Stimulated activated CD8-positive, alpha-beta memory T cell treated with anti-CD3 and anti-CD28 coated beads, Interleukin-4, amount 100 ng/mL, for 24 hours (primary cell): ENCODE measurements at regions not wholly inside any gene's neighbourhood (a gene's known extent, or its start where the extent isn't known, plus 50 kb on each side); places are given as distances from the start of the nearest gene placed in this dataset.
"Not testable (repeated sequence)": the region's sequence is repeated elsewhere in the genome, so short reads cannot be mapped to it uniquely, and the experiment has no call there.

ENCODE experiments used
- DNase-seq: peaks from one replicate; pipeline ENCODE4 v3.0.0-alpha.2; 2020; ENCODE audit warnings: low read depth

DNA sequence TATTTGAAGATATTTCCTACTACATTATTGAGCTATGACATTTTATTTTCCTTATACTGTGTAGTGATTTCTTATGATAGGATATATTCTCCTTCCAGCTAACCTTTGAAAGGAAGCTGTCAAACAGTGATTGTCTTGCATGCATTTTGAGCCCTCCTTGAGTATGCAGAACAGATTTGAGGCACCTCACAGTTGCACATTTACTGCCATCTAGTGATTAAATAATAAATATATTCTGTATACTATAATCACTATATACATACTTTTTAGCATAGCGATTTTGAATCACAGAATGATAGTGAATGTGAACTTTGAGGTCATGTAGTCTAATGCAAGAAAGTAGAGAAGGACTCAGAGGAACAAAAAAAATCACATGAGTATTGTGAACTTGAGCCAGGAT lies 268.4 kb upstream of the CDH19 start:
- no peak for DNase-seq

DNA sequence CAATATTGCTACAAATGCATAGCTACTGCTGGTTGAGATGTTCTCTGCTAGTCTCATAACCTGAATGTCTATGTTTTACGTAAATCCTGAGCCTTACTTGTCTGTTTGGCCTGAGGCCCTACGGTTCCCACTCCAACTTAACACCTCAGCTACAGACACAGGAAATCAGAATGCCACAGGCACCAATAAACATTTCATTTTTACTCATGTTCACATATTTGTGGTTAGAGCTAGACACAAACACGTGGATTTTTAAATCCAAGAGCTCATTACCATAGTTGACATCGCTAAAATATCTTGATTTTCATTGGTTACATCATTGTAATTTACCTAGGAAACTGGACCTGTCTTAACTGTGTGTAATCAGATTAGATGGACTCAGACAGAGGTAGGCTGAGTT lies 263.8 kb upstream of the CDH19 start:
- DNase-seq: no peak

DNA sequence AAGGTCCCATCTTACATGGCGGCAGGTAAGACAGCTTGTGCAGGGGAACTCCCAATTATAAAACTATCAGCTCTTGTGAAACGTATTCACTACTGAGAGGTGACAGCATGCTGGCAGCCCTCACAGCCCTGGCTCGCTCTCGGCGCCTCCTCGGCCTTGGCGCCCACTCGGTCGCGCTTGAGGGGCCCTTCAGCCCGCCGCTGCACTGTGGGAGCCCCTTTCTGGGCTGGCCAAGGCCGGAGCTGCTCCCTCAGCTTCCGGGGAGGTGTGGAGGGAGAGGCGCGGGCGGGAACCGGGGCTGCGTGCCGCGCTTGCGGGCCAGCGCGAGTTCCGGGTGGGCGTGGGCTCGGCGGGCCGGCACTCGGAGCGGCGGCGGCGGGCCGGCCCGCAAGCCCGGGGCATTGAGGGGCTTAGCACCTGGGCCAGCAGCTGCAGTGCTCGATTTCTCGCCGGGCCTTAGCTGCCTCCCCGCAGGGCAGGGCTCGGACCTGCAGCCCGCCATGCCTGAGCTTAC lies 262.6 kb upstream of the CDH19 start:
- DNase-seq: not testable (repeated sequence)

GRCh38 chr18:66838340-66838987 lies 234.6 kb upstream of the CDH19 start:
- no peak for DNase-seq

DNA sequence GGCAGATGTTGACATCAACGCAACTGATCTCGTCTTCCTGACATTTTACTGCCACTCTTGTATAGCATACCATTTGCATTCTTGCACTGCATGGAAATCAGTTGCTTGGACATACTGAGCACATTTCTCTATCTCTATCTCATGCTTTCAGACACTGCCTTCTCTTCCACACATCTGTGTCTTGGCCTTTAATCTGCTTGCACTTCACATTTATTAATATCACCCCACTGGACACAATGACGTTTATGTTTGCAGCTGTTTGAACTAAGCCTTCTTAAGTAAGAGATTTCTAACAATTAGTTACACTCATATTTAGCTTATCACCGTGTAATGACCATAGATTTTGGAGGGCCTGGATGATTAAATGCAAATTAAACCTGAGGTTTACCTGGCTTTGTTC lies 229.8 kb upstream of the CDH19 start:
- no peak for DNase-seq

DNA sequence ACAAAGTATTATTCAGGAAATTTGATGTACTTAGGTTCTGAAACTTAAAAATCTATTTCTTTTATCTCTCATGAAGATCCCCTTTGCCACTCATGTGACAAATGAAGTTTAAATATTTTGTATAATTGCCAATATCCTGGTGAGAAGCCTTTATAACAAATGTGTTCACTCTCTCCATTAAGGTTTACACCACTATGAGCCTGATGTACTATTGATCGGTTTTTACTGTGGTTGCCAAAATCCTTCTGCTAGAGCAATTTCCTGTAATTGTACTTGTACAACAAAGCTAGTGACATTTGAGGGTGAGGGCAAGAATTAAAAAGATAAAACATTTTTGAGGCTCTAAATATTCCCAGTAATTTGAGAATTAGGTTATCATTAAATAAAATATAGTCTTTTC lies 222.3 kb upstream of the CDH19 start:
- no peak for DNase-seq

DNA sequence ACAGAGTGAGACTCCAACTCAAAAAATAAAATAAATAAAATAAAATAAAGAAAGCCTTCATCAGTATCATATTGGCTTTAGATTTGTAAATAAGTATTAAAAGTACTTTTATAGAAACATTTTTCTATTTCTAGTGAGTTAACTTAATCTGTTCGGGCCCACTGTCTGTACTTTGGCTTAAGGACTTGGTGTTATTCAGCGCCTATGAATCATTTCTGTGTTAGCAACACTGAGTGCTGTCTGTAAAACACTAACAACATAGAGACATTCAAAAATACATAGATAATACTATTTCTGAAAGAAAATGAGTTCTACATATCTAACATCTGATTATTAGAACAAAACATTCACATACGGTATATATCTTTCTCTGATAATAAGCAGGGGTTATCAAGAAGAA lies 221.5 kb upstream of the CDH19 start:
- no peak for DNase-seq

DNA sequence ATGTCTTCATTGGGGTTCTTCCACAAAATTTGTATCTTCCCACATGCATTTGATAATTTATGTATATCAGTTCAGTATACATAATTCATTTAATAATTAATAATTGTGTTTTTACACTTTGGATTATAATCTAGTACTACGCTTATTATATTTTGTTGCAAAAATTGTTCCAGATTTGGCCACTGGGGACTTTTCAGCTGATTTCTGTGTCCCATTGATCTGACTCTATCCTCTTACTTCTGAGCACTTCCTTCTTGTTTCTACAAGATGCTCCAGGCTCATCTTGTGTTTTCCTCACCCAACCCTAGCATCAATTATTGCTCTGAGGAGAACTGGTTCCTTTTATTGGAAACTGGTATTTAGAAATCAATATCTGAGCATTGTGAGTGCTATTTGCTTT lies 215.3 kb upstream of the CDH19 start:
- no peak for DNase-seq

- no peak for DNase-seq
Observed at GRCh38 chr18:66813138-66813537, 209.2 kb upstream of the CDH19 start.

GRCh38 chr18:66795051-66795450 lies 191.2 kb upstream of the CDH19 start:
- no peak for DNase-seq

DNA sequence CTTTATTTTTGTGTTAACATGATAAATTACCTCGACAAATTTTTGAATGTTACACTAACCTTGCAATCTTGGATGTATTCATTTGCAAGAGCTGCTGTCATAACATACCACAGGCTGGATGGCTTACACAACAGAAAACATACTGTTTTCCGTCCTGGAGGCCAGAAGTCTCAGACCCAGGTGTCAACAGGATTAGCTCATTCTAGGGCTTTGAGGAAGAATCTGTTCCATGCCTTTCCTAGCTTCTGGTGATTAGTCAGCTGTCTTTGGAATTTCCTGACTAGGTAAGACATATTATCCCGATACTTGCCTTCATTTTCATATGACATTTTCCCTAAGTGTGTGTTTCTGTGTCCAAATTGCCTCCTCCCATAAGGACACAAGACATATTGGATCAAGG lies 188.6 kb upstream of the CDH19 start:
- DNase-seq: no peak

- no peak for DNase-seq
Observed at GRCh38 chr18:66780609-66781008, 176.7 kb upstream of the CDH19 start.

GRCh38 chr18:66778048-66778447 lies 174.2 kb upstream of the CDH19 start:
- DNase-seq: no peak

- no peak for DNase-seq
Observed at GRCh38 chr18:66769375-66769774, 165.5 kb upstream of the CDH19 start.

- DNase-seq: no peak
Observed at GRCh38 chr18:66764230-66764629, 160.3 kb upstream of the CDH19 start.

GRCh38 chr18:66761166-66761565 lies 157.3 kb upstream of the CDH19 start:
- no peak for DNase-seq

DNA sequence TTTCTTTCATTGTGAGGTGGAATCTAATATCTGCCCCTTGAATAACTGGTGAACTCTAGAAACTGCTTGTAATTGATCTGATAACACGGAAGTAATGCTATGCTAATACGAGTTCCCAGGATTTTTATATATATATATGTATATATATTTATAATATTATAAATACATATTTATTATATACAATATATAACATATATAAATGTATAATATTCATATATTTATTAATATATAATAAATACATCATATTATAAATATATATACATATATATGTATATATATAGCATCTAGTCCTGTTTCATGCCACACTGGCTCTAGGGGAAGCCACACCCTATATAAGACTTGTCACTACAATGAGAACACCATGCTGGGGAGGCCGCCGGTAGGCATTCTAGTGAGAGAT lies 156.7 kb upstream of the CDH19 start:
- no peak for DNase-seq

- DNase-seq: no peak
Observed at GRCh38 chr18:66759050-66759828, 155.3 kb upstream of the CDH19 start.

GRCh38 chr18:66757946-66758345 lies 154.1 kb upstream of the CDH19 start:
- no peak for DNase-seq

GRCh38 chr18:66754335-66754734 lies 150.4 kb upstream of the CDH19 start:
- no peak for DNase-seq

DNA sequence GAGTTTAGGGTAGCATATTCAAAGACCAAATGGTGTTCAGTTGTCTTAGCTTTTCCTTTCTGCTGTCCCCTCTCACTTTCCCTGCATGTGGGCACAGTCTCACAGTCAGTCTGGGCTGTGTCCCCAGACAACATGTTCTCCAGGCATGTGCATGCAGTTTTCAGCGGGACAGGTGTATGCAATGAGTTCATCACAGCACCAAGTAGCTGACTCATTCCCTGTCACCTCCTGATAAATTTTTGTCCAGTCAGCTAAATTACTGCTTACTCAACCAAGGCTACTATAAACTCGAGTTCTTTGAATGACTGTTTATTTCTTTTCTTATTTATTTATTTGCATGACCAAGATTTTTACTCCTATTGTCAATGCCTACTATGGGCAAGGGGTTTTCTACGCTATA lies 148.8 kb upstream of the CDH19 start:
- DNase-seq: no peak

DNA sequence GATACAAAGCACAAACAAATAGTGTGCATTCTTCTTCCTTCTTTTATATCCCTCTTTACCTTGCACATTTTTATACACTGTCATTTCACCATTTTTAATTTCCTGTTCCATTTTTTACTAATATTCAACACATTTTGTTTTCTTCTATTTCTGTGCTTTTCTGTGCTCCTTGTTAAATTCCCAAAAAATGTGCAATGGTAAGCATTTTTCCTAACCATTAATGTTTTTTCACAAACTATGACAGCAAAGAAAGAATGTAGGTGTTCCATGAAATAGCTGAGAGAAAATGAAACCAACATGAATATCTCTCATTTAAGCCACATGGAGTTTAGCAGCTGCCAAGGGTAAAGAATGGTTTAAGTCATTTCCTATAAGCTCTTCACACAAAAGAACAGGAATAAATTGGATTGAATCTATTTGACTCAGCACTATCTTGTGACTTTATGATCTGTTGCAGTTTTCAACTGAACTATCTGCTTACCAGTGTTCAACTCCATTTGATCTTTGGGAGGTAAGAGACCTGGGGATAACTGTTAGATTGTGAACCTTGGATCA lies 145.7 kb upstream of the CDH19 start:
- no peak for DNase-seq

GRCh38 chr18:66749030-66749429 lies 145.1 kb upstream of the CDH19 start:
- DNase-seq: no peak
